GM18511 (cell line): ENCODE measurements at regions not wholly inside any gene's neighbourhood (a gene's known extent, or its start where the extent isn't known, plus 50 kb on each side); places are given as distances from the start of the nearest gene placed in this dataset.

Experiments
- ATAC-seq: cut with Tn5 transposase; IDR thresholded peaks from one replicate; pipeline ENCODE4 v1.9.1; 2021; ENCODE audit warnings: mild to moderate bottlenecking, moderate library complexity; ENCODE audit not compliant: unreplicated experiment

DNA sequence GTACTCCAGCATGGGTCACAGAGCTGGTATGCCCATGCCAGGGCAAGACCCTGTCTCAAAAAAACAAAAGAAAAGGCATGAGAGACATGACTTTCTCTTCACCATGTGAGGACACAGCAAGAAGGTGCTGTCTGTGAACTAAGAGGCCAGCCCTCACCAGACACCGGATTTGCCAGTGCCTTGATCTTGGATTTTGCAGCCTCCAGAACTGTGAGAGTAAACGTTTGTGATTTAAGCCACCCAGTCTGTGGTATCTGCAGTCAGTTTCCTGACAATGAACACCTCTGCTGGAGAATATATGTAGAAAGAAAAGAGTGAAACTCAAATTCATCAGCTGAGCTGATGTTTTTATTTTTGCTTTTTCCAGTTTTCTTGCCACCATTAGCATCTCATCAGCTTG lies 166.3 kb upstream of the RAB4A start:
- ATAC-seq: no peak

DNA sequence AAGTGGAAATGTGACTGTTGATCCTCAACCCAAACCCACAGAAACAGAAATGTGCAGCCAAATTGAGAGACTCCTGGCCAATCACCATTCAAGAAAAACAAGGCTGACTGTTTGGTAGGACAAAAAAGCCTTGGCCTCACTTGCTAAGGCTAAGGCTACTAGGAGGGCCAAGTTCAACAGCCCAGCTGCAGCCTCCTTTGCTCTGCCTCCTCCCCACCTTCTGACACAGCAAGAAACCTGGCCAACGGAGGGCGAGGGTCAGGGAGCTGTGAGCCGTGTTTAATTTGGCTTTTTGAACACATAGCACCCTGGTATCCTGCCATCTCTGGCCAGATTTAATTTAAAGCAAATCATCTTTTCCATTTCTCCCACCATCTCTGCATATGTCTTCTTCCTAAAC lies 165.8 kb upstream of the RAB4A start:
- no peak for ATAC-seq

- no peak for ATAC-seq
Observed at GRCh38 chr1:229105822-229106525, 164.9 kb upstream of the RAB4A start.

DNA sequence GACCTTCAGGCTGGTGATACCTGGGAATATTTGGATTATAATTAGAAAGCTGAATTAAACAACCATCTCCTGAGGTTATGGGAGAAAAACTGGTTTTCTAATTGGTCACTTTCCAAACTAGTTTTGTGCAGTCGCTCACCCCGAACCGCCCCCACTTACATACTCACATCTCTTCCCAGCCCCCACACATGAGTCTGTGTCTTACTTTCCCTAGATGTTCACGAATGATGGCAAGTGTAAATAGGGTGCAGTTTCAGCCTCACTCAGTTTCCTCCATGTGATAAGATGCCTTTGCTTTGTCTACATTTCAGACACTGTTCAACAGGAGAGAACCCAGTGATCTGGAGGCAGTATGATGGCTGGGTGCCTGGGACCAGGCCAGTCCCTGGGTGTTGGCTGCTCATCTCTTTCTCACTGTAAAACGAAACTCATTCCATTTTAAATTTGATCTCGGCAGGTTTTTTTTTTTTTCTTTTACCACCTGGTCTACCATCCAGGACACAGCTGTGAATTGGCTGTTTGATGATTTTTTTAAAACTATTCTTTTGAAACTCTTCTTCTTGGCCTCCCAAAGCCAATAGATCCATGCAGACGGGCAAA lies 164.3 kb upstream of the RAB4A start:
- ATAC-seq: no peak

DNA sequence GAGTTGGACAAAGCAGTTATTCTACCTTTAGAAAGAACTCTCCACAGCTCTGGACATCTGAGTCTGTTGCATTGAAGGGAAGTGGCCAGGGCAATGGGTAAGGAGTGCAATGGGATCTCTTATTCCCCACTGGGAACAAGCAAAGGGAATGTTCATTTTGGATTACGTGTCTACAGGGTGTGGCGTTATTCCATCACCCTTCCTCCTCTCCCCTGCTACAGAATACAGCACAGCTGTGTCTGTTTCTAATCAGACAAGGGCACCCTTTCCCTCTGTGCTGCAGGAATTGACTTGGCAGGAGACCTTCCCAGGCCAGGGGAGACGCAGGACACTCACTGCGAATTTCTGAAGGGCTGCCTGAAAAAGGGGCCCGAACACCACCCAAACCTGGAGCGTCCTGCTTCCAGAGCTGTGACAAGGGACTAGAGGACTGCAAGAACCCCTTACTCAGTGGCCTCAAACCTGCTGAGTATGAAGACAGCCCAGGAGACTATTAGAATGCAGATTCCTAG lies 163.6 kb upstream of the RAB4A start:
- ATAC-seq: no peak

DNA sequence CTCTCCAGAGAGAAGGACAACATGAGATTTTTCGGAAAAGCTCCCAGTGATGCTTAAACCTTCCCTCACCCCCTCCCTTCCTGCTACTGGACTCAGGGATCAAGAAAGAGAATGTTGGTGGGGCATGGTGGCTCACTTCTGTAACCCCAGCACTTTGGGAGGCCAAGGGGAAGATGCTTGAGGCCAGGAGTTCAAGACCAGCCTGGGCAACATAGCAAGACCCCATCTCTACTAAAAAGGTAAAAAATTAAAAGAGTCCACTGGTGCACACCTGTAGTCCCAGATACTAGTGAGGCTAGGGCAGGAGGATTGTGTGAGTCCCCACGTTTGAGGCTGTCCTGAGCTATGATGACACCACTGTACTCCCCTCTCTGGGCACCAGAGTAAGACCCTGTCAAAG lies 162.9 kb upstream of the RAB4A start:
- no peak for ATAC-seq

DNA sequence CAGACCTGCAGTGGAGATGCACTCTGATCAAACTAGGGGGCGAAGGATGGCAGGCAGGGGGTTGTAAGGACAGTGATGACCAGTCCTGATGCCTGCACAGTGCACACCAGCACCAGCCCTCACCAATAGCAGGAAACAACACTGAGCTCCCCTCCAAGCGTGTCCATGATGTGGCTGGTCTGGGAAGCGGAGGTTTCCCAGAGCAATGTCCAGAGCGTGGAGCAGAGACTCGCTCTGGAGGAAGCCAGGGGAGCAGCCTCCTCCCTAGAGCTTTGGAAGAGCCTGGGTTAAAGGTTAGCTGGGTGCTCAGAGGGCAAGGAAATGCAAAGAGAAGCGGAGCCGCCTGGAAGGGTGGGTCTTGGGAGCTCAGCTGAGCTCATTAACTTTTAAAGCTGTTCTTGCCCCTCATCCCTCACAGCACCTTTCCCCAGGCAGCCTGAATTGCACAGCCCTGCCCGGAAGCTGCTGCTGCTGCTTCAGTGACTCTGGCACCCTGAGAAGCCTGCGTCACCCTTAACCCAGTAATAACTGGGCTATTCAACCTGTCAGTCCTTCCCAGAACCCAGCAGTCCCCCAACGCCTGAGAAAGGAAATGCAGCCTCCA lies 162.2 kb upstream of the RAB4A start:
- ATAC-seq: no peak

GRCh38 chr1:229109320-229109761 lies 161.6 kb upstream of the RAB4A start:
- ATAC-seq: no peak

- no peak for ATAC-seq
Observed at GRCh38 chr1:229110986-229111385, 159.9 kb upstream of the RAB4A start.

DNA sequence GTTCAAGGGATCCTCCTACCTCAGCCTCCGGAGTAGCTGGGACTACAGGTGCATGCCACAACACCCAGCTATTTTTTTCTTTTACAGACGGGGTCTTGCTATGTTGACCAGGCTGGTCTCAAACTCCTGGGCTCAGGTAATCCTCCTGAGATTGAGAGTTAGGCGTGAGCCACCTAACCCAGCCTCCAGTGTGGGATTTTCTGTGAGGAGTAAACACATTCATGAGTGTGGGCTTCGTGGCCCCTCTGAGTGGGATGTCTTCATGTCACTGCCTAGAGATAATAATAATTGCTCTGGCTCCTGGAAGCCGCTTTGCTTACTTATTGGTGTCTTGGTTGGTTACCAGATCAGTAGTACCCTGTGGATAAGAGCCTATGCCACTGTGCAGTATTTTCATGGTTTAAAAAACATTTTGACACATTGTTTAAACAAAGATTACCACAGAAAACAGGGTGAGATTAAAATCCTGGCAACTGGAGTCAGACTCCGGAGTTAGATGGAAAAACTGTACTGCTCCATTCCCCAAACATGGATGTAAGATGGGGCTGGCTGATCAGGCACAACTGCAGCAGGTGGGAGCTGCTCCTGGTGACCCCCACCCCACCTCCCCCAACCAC lies 159.1 kb upstream of the RAB4A start:
- ATAC-seq: no peak

DNA sequence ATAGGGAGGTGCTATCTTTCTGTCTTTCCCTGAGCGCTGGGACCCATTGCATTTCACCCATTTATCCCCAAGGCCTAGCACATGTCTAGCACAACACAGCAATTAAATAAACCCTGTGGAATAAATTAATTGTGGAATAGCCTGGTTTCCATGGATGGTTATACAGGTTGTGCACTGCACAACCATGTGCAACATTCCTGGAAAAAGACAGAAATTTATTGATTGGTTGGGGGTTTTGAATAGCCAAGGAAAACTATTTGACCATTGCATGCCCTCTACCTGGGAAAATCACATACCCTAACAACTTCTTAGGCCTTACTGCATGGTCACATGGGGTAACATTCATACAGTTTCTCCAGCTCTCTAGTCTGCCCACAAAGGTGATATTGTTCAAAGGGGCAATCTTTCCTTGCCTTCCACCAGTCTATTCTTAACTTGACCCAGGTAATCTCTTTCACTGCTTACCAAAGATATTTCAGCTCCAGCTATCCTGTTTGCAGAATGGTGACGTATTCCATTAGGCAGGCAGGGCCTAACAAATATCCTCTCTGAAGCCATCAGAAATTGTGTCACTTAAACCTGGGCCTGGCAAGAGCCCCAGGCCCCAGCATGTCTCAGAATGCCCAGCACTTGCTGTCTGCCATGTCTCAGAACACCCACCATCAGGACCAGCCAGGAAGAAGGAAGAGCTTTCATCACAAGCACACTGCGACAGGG lies 157.9 kb upstream of the RAB4A start:
- ATAC-seq: no peak

DNA sequence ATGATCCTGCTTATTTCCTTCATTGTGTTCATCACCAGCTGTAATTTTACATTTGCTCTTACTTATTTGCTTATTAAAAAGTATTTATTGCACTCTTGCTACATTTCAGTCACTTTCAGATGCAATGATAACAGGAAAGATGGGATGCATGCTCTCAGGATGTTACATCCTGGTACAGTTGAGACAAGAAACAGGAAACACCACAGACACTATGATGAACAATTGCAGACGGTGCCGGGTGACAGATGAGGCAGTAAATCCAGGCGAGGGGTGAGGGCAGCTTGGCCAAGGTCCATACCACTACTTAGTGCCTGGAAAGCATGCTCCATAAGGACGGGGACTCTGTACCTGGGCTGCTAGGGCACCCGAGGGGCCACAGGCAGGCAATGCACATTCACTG lies 156.6 kb upstream of the RAB4A start:
- ATAC-seq: no peak

- no peak for ATAC-seq
Observed at GRCh38 chr1:229114850-229115365, 156.0 kb upstream of the RAB4A start.

DNA sequence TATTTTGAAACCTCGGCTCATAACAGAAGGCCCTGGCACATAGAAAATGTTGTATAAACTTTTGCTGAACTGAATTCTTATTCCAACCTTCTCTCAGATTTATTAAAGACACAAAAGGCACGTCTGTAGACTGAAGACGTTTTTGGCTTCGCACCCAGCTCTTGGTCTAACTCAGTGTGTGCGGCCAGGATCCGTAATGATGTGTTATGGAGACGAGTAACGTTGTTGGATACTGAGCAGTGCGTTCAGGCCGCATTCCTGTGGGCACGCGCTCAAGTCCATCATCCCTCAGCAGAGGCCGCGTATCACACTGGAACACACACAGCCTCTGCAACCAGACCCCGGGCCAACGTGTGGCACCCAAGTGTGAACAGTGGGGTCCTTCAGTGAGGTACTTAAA lies 154.8 kb upstream of the RAB4A start:
- no peak for ATAC-seq

DNA sequence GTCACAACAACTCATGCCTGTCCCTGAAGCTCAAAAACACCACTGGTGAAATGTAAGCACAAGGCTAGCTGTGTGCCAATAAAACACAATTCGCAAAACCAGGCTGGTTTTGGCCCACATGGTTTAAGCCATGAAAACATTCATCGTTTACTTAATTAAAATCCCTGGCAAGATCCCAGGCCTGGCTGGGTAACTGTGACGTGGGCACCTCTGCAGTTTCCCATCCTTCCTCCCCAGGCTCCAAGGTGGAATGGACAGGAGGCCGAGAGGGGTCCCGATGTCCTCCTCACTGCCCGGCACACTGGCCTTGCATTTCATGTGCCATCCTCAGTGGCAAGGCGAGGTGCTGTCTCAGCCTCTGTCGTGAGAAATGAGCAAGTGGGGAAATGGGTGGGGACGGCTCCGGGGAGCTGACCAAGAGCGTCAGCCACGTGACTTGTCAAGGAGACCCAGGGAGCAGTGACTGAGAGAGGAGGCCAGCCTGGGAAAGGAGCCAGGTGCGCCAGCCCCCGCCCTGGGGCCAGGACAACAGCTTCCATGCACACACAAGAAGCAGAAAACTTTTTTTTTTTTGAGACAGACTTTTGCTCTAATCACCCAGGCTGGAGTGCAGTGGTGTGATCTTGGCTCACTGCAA lies 153.1 kb upstream of the RAB4A start:
- no peak for ATAC-seq

GRCh38 chr1:229118477-229119061 lies 152.3 kb upstream of the RAB4A start:
- no peak for ATAC-seq

GRCh38 chr1:229119161-229119560 lies 151.8 kb upstream of the RAB4A start:
- ATAC-seq: no peak

DNA sequence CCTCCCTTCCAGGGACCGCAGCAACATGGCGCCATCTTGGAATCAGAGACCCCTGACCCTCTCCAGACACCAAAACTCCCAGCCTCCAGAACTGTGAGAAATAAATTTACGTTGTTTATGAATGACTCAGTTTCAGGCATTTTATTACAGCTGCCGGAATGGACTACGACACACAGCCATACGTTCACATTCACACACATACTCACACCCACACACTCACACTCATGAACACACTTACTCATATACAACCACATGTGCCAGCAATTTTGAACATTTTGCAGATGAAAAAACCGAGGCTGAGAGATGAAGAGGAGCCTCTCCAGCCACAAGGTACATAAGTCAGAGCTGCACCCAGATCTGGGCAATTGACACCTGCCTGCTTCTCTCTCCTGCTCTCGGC lies 151.0 kb upstream of the RAB4A start:
- no peak for ATAC-seq

DNA sequence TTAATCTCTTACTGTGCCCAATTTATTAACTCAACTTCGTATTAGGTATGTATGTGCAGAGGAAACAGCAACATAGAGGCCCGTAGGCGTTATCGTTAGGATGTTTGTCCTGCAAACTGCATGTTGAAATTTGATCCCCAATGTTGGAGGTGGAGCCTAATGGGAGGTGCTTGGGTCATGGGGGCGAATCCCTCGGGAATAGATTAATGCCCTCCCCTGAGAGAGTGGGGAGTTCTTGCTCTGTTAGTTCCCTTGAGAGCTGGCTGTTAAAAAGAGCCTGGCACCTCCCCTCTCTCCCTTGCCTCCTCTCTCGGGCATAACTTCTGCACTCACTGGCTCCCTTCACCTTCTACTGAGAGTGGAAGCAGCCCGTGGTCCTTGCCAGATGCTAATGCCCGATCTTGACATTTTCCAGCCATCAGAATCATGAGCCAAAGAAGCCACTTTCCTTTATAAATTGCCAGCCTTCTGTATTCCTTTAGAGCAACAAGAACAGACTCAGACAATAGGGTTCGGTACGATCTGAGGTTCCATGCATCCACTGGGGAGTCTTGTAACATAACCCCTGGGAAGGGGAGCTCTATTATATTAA lies 149.0 kb upstream of the RAB4A start:
- no peak for ATAC-seq

GRCh38 chr1:229122606-229123005 lies 148.3 kb upstream of the RAB4A start:
- no peak for ATAC-seq
